GM19463 (cell line): ENCODE measurements at regions not wholly inside any gene's neighbourhood (a gene's known extent, or its start where the extent isn't known, plus 50 kb on each side); places are given as distances from the start of the nearest gene placed in this dataset.
"Not testable (repeated sequence)": the region's sequence is repeated elsewhere in the genome, so short reads cannot be mapped to it uniquely, and the experiment has no call there.

Experiments
- ATAC-seq: cut with Tn5 transposase; IDR thresholded peaks from one replicate; pipeline ENCODE4 v1.9.1; 2021; ENCODE audit warnings: mild to moderate bottlenecking, moderate library complexity; ENCODE audit not compliant: unreplicated experiment

GRCh38 chr11:67877316-67877715 lies 126.6 kb downstream of the UNC93B1 start:
- not testable (repeated sequence) for ATAC-seq

GRCh38 chr11:67873223-67873622 lies 130.7 kb downstream of the UNC93B1 start:
- not testable (repeated sequence) for ATAC-seq

DNA sequence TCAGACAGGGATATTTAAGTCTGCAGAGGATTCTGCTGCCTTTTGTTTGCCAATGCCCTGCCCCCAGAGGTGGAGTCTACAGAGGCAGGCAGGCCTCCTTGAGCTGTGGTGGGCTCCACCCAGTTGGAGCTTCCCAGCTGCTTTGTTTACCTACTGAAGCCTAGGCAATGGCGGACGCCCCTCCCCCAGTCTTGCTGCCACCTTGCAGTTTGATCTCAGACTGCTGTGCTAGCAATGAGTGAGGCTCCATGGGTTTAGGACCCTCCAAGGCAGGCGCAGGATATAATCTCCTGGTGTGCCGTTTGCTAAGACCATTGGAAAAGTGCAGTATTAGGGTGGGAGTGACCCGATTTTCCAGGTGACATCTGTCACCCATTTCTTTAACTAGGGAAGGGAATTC lies 132.7 kb downstream of the UNC93B1 start:
- not testable (repeated sequence) for ATAC-seq

- ATAC-seq = not testable (repeated sequence)
Measured at GRCh38 chr11:67862896-67863295, 141.0 kb downstream of the UNC93B1 start.

DNA sequence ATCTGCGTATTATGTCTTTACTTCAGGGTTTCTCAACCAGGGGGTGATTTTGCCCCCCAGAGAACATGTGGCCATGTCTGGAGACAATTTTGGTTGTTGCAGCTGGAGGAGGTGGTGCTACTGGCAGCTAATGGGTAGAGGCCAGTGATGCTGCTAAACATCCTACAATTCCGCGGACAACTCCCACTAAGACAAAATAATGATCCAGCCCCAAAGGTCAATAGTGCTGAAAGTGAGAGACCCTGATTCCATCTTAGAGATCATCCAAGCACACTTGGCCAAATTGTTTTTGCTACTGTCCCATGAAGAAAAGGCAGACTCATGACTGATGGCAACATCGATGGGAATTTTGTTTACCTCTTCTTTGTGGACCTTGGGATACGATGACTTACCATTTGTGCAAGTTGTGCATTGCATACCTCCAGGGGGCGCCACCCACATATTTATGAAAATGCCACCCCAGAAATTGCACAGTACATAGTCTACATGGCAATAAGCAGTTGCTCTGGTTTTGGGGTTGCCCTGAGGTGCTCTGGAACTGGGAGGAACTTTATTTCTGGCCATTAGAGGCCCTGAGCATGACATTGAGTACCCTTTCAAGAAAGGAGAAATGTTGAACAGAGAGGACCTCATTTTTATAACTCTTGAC lies 144.3 kb downstream of the UNC93B1 start:
- not testable (repeated sequence) for ATAC-seq

DNA sequence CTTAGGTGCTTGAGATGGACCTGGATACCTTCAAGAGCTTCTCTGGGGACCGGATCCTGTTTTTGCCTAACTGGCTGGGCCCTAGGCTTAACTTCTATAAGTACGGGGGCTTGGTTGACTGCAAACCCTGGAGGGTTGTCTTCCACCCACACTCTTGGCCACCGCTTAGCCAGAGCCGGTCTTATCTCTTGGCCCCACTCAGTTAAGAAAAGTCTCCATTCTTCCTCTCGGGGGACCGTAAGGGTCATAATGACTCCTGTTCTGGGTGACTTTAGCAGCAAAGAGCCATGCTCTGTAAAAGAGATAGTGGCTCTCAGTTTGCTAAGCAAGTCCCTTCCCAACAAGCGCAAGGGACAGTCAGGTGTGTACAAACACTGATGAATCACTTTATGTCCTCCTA lies 153.2 kb downstream of the UNC93B1 start:
- ATAC-seq = not testable (repeated sequence)

DNA sequence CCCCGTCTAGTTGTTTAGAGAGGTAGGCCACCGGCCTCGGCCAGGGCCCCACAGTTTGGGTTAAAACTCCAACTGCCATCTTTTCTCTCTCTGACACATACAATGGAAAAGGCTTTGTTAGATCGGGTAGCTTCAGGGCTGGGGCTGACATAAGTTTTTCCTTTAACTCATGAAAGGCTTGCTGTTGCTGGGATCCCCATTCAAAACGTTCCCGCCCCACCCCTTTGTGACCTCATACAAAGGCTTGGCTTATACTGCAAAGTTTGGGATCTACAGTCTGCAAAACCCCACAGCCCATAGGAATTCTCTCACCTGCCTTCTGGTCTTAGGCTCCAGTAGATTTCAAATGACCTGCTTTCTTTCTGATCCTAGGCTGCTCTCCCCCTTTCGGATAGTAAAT lies 154.1 kb downstream of the UNC93B1 start:
- ATAC-seq = not testable (repeated sequence)

GRCh38 chr11:67847896-67848875 lies 155.7 kb downstream of the UNC93B1 start:
- ATAC-seq = not testable (repeated sequence)

DNA sequence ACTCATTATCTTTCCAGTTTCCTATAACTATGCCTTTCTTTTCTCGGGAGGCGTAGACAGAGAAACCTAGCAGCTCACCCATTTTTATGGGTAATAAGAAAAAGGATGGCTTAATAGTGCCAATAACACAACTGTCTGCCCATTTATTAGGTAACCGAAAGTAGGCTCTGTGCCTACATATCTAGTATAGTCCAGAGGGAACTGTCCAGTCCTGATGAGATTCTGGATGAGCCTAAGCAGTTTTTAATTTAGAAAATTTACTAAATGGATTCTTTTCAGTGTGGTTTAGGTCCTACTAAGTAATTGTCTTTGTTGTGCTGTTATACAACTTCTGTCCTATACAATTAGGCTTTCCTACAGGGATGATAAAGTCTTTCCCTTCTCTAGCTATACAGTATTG lies 157.6 kb downstream of the UNC93B1 start:
- ATAC-seq = not testable (repeated sequence)

DNA sequence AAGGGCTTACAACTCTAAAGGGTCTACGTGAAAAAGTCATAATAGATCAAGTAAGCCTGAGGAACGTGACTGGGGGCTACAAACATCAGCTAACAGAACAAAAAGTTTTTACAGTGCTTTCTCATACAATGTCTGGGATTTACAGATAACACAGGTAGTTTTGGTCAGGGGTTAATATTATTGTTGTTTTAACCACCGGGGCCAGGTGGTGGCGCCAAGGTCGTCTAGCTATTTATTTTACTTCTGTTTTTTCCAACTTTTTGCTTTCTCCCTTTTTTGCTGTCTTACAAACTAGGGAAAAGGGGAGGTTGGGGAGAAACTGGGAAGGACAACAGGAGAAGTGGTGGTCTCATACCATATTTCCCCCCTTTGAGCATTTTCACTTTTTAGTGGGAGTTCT lies 158.6 kb downstream of the UNC93B1 start:
- ATAC-seq = not testable (repeated sequence)

DNA sequence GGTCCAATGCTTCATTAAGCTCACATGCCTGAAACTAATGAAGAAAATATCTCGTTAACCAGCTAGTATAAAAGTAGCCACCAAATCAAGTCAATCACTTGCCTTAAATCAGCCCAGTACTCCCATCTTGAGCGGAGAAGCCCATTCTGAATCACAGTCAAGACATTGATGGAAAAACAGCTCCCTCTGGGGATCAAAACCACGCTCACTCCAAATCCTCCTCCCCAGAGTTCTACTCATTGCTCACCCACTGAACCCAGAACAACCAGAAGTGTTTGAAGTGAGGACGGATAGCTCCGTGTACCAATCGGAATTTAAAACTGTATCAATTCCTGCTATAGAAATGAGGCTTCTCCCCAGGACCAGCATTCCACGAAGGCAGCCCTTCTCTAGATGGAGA lies 163.3 kb downstream of the UNC93B1 start:
- not testable (repeated sequence) for ATAC-seq

GRCh38 chr11:67830152-67830551 lies 155.7 kb upstream of the ALDH3B2 start:
- ATAC-seq = not testable (repeated sequence)

- not testable (repeated sequence) for ATAC-seq
Measured at GRCh38 chr11:67826951-67827296, 152.5 kb upstream of the ALDH3B2 start.

GRCh38 chr11:67826028-67826950 lies 151.9 kb upstream of the ALDH3B2 start:
- not testable (repeated sequence) for ATAC-seq

DNA sequence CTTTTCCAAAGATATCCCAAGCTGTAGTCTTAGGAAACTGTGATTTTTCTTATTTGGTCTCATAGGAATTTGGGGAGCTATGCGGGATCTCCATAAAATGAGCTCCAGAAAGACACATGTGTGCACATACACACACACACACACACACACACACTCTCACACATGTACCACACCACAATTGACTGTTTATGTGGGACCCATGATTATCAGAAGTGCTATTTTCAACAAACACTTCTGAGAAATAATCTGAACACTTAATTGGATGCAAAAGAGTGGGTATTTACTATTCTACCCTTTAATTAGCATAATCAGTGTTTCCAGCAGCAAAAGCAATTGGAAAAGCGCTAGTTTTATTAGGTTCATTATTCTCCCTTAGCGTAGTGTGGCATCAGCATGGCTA lies 150.4 kb upstream of the ALDH3B2 start:
- not testable (repeated sequence) for ATAC-seq

GRCh38 chr11:67820081-67820480 lies 145.7 kb upstream of the ALDH3B2 start:
- no peak for ATAC-seq

DNA sequence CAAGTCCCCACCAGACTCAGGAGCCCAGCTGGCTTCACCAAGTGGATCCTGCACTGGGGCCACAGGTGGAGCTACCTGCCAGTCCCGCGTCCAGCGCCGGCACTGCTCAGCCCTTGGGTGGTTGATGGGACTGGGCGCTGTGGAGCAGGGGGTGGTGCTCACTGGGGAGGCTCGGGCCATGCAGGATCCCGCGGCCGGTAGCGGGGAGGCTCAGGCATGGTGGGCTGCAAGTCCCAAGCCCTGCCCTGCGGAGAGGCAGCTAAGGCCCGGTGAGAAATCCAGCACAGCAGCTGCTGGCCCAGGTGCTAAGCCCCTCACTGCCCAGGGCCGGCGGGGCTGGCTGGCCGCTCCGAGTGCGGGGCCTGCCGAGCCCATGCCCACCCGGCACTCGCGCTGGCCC lies 143.1 kb upstream of the ALDH3B2 start:
- not testable (repeated sequence) for ATAC-seq

GRCh38 chr11:67809301-67809700 lies 134.9 kb upstream of the ALDH3B2 start:
- not testable (repeated sequence) for ATAC-seq

DNA sequence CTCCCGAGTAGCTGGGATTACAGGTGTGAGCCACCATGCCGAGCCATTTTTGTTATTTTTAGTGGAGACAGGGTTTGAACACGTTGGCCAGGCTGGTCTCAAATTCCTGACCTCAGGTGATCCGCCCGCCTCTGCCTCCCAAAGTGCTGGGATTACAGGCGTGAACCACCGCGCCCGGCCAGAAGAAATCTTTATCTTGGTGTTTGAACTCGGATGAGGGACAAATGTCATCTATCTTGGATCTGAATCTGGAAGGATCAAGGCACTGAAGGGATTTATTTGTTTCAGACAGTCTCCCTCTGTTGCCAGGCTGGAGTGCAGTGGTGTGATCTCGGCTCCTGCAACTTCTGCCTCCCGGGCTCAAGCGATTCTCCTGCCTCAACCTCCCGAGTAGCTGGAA lies 133.5 kb upstream of the ALDH3B2 start:
- ATAC-seq = not testable (repeated sequence)

- ATAC-seq = not testable (repeated sequence)
Measured at GRCh38 chr11:67806728-67807235, 132.4 kb upstream of the ALDH3B2 start.

GRCh38 chr11:67806183-67806582 lies 131.8 kb upstream of the ALDH3B2 start:
- ATAC-seq = not testable (repeated sequence)
